Tibial nerve (tissue), 4 donors: ENCODE measurements at regions not wholly inside any gene's neighbourhood (a gene's known extent, or its start where the extent isn't known, plus 50 kb on each side); places are given as distances from the start of the nearest gene placed in this dataset.

ENCODE experiments used
- EP300 ChIP-seq, 2 donors: sonication (generic); formaldehyde crosslinking; IDR thresholded peaks; one replicate each; pipeline ENCODE4 v1.6.1; 2017; ENCODE audit warnings: antibody characterized with exemption in 2 of 2, mild to moderate bottlenecking in 1 of 2
- TF ChIP-seq, protein P1 (sequence below), 5 experiments: fragments of 200-600 bp in 3 of 5; fragments of 450-650 bp in 2 of 5; sonication (generic) in 3 of 5; IDR thresholded peaks; one replicate each; pipeline ENCODE4 v1.5.1; 2016 to 2019; ENCODE audit warnings: antibody characterized with exemption in 5 of 5, mild to moderate bottlenecking in 3 of 5, moderate library complexity in 2 of 5

DNA sequence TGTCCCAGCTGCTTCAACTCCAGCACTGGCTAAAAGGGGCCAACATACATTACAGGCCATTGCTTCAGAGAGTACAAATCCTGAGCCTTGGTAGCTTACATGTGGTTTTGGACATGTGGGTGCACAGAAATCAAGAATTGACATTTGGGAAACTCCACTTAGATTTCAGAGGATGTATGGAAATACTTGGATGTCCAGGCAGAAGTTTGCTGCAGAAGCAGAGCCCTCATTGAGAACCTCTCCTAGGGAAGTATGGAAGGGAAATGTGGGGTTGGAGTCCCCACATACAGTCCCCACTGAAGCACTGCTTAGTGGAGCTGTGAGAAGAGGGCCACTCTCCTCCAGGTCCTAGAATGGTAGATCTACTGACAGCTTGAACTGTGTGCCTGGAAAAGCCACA, 218.0 kb upstream of the CWC22 start:
- TF ChIP-seq, protein P1, sequence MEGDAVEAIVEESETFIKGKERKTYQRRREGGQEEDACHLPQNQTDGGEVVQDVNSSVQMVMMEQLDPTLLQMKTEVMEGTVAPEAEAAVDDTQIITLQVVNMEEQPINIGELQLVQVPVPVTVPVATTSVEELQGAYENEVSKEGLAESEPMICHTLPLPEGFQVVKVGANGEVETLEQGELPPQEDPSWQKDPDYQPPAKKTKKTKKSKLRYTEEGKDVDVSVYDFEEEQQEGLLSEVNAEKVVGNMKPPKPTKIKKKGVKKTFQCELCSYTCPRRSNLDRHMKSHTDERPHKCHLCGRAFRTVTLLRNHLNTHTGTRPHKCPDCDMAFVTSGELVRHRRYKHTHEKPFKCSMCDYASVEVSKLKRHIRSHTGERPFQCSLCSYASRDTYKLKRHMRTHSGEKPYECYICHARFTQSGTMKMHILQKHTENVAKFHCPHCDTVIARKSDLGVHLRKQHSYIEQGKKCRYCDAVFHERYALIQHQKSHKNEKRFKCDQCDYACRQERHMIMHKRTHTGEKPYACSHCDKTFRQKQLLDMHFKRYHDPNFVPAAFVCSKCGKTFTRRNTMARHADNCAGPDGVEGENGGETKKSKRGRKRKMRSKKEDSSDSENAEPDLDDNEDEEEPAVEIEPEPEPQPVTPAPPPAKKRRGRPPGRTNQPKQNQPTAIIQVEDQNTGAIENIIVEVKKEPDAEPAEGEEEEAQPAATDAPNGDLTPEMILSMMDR (IDR thresholded peaks at IDR 0.05), result no peak
- TF ChIP-seq EP300 (IDR thresholded peaks at IDR 0.05), result no peak
